ENCODE measurements at regions not wholly inside any gene's neighbourhood (a gene's known extent, or its start where the extent isn't known, plus 50 kb on each side); places are given as distances from the start of the nearest gene placed in this dataset.

DNA sequence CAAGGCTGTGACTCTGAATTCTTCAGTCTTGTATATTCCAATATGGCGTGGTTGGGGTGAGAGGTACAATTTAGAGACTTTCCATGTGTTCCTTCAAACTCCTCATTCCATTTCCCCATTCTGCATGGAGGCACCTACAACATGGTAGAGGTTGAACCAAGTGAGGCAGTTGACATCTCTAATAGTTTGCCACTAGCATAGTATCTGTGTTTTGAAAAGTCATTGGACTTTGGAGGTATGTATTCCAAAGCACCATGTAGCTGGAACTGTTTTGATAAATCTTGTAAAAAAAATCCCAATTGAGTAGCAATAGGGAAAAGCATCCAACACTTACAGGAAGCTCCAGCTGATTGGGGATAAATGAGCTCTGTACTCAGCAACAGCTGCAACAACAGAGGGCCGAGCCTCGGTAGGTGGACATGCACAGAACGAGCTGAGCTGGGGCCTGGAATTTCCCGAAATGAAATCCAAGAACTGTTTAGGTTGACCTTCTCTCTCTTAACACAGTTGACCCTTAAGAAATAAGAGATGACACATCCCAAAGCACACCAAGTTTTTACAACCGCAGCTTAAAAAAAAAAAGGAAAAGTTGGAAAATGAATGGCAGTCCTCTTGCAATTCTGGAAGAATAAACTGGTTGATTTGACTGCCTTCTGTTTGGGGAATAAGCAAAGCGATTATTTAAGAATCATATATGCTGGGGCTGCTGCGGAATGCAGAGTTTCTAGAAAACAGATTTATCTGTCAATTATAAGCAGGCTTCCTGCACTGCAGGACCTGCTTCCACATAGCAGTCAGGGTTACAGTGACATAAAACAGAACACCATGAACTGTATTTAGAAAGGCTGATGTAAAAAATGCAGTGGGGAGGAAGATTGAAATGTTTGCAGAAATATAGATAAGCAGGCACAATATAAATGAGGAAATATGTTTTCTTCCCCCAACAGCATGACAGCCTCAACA lies 194.6 kb upstream of the KRR1 start (continued):
- TF ChIP-seq, protein P1, sequence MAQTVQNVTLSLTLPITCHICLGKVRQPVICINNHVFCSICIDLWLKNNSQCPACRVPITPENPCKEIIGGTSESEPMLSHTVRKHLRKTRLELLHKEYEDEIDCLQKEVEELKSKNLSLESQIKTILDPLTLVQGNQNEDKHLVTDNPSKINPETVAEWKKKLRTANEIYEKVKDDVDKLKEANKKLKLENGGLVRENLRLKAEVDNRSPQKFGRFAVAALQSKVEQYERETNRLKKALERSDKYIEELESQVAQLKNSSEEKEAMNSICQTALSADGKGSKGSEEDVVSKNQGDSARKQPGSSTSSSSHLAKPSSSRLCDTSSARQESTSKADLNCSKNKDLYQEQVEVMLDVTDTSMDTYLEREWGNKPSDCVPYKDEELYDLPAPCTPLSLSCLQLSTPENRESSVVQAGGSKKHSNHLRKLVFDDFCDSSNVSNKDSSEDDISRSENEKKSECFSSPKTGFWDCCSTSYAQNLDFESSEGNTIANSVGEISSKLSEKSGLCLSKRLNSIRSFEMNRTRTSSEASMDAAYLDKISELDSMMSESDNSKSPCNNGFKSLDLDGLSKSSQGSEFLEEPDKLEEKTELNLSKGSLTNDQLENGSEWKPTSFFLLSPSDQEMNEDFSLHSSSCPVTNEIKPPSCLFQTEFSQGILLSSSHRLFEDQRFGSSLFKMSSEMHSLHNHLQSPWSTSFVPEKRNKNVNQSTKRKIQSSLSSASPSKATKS (CRISPR knock-in tag; IDR thresholded peaks at IDR 0.05), result no peak
- no peak for TF ChIP-seq PURB (CRISPR knock-in tag; IDR thresholded peaks at IDR 0.05; ENCODE audit: low read depth)
- TF ChIP-seq CBX1 (IDR thresholded peaks at IDR 0.05; ENCODE audit: low read depth), result no peak
- TF ChIP-seq, protein P2, sequence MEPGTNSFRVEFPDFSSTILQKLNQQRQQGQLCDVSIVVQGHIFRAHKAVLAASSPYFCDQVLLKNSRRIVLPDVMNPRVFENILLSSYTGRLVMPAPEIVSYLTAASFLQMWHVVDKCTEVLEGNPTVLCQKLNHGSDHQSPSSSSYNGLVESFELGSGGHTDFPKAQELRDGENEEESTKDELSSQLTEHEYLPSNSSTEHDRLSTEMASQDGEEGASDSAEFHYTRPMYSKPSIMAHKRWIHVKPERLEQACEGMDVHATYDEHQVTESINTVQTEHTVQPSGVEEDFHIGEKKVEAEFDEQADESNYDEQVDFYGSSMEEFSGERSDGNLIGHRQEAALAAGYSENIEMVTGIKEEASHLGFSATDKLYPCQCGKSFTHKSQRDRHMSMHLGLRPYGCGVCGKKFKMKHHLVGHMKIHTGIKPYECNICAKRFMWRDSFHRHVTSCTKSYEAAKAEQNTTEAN (CRISPR knock-in tag; IDR thresholded peaks at IDR 0.05), result no peak
- TF ChIP-seq, protein P3, sequence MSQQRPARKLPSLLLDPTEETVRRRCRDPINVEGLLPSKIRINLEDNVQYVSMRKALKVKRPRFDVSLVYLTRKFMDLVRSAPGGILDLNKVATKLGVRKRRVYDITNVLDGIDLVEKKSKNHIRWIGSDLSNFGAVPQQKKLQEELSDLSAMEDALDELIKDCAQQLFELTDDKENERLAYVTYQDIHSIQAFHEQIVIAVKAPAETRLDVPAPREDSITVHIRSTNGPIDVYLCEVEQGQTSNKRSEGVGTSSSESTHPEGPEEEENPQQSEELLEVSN (IDR thresholded peaks at IDR 0.05; ENCODE audit: borderline replicate concordance in 1 of 2, extremely low read depth in 1 of 2, insufficient read depth in 1 of 2, insufficient read length in 1 of 2, low read depth in 1 of 2, low read length in 1 of 2, poor library complexity in 1 of 2, severe bottlenecking in 1 of 2), result no peak
- TF ChIP-seq, protein P4, sequence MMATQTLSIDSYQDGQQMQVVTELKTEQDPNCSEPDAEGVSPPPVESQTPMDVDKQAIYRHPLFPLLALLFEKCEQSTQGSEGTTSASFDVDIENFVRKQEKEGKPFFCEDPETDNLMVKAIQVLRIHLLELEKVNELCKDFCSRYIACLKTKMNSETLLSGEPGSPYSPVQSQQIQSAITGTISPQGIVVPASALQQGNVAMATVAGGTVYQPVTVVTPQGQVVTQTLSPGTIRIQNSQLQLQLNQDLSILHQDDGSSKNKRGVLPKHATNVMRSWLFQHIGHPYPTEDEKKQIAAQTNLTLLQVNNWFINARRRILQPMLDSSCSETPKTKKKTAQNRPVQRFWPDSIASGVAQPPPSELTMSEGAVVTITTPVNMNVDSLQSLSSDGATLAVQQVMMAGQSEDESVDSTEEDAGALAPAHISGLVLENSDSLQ (IDR thresholded peaks at IDR 0.05), result peak; percentile 46
- TF ChIP-seq HNRNPLL (IDR thresholded peaks at IDR 0.05; ENCODE audit: low read depth, low read length, poor library complexity, severe bottlenecking), result no peak
- no peak for TF ChIP-seq RFX5 (IDR thresholded peaks at IDR 0.05; ENCODE audit: low read depth, low read length)
- TF ChIP-seq BRF1 (IDR thresholded peaks at IDR 0.05; ENCODE audit: borderline replicate concordance, extremely low read depth, insufficient read length), result no peak
- no peak for TF ChIP-seq DACH1 (IDR thresholded peaks at IDR 0.05; ENCODE audit: partially characterized antibody)
- TF ChIP-seq, protein P5, sequence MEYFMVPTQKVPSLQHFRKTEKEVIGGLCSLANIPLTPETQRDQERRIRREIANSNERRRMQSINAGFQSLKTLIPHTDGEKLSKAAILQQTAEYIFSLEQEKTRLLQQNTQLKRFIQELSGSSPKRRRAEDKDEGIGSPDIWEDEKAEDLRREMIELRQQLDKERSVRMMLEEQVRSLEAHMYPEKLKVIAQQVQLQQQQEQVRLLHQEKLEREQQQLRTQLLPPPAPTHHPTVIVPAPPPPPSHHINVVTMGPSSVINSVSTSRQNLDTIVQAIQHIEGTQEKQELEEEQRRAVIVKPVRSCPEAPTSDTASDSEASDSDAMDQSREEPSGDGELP (CRISPR knock-in tag; IDR thresholded peaks at IDR 0.05; ENCODE audit: borderline replicate concordance), result no peak
- no peak for TF ChIP-seq MTA1 (IDR thresholded peaks at IDR 0.05; ENCODE audit: borderline replicate concordance)
- no peak for TF ChIP-seq KAT8 (IDR thresholded peaks at IDR 0.05; ENCODE audit: low read depth)
